ENCODE measurements at regions not wholly inside any gene's neighbourhood (a gene's known extent, or its start where the extent isn't known, plus 50 kb on each side); places are given as distances from the start of the nearest gene placed in this dataset.

DNA sequence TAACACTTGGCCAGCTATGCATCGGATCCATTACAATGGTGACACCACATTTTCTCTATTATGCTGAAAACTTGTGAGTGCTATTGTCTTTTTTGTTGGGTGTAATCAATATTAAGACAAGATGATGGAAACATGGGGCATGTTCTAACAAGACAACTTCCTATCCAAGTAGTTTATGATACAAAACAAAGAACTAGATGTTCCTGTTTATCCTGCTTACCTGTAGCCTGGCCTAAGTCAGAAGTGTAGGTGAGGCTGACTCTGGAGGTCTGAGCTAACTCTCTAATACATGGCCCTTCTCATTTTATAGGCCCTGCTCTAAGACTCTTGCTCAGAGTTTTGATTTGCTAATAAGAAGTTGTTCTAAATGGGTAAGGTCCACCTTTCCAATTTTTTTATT is 242.4 kb upstream of the STXBP5 start:
- Histone ChIP-seq H4K20me1 (ENCODE audit: control insufficient read depth, extremely low read depth, insufficient read depth, low read length) (no peaks in the 10 kb centered on the region), H2AFZ (ENCODE audit: low read length) (no peak overlapping the region)
- TF ChIP-seq EZH2 (IDR thresholded peaks at IDR 0.05; ENCODE audit: low read length, missing control alignments): no peak
- TF ChIP-seq, protein P1, sequence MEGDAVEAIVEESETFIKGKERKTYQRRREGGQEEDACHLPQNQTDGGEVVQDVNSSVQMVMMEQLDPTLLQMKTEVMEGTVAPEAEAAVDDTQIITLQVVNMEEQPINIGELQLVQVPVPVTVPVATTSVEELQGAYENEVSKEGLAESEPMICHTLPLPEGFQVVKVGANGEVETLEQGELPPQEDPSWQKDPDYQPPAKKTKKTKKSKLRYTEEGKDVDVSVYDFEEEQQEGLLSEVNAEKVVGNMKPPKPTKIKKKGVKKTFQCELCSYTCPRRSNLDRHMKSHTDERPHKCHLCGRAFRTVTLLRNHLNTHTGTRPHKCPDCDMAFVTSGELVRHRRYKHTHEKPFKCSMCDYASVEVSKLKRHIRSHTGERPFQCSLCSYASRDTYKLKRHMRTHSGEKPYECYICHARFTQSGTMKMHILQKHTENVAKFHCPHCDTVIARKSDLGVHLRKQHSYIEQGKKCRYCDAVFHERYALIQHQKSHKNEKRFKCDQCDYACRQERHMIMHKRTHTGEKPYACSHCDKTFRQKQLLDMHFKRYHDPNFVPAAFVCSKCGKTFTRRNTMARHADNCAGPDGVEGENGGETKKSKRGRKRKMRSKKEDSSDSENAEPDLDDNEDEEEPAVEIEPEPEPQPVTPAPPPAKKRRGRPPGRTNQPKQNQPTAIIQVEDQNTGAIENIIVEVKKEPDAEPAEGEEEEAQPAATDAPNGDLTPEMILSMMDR (conservative IDR thresholded peaks at IDR 0.05 in 1 of 2, IDR thresholded peaks at IDR 0.05 in 1 of 2; ENCODE audit: low read depth in 1 of 2, low read length in 2 of 2): no peak

GRCh38 chr6:146962329-146962728 is 241.9 kb upstream of the STXBP5 start:
- Histone ChIP-seq H3K4me2 (ENCODE audit: extremely low read depth, insufficient read depth, low read length) (no peak overlapping the region), H3K4me3 (replicated peaks in 1 of 4; ENCODE audit: control extremely low read depth in 1 of 4, insufficient read depth in 1 of 4, low read depth in 3 of 4, low read length in 4 of 4) (no peak overlapping the region), H3K9me3 (ENCODE audit: control insufficient read depth, insufficient read depth, low read depth, low read length) (no peaks in the 10 kb centered on the region), H3K27ac (ENCODE audit: insufficient read depth, low read length) (no peak overlapping the region), H4K20me1 (ENCODE audit: control insufficient read depth, extremely low read depth, insufficient read depth, low read length) (no peaks in the 10 kb centered on the region), H3K79me2 (ENCODE audit: control insufficient read depth, insufficient read depth, low read length) (no peaks in the 10 kb centered on the region), H3K27me3 (ENCODE audit: control insufficient read depth, insufficient read depth, low read length) (no peaks in the 10 kb centered on the region), H3K4me1 (ENCODE audit: control insufficient read depth, extremely low read depth, insufficient read depth, low read length) (no peaks in the 10 kb centered on the region), H3K36me3 (ENCODE audit: control insufficient read depth, insufficient read depth, low read length) (no peaks in the 10 kb centered on the region), H2AFZ (ENCODE audit: low read length) (no peak overlapping the region), H3K9ac (ENCODE audit: insufficient read depth, low read length) (no peak overlapping the region)
- TF ChIP-seq EZH2 (IDR thresholded peaks at IDR 0.05; ENCODE audit: low read length, missing control alignments): no peak
- TF ChIP-seq, protein P1 (conservative IDR thresholded peaks at IDR 0.05 in 1 of 2, IDR thresholded peaks at IDR 0.05 in 1 of 2; ENCODE audit: low read depth in 1 of 2, low read length in 2 of 2): no peak
- DNase-seq (ENCODE audit: low read depth in 2 of 2): peak in 1 of 2 donors; percentile 36

More for the DNA sequence above, 242.4 kb upstream of the STXBP5 start:
- H3K36me3 ChIP-seq (ENCODE audit: control insufficient read depth, insufficient read depth, low read length): no peaks in the 10 kb centered on the region
- H3K4me2 ChIP-seq (ENCODE audit: extremely low read depth, insufficient read depth, low read length): no peak overlapping the region
- H3K9ac ChIP-seq (ENCODE audit: insufficient read depth, low read length): no peak overlapping the region
- no peaks in the 10 kb centered on the region for H3K9me3 ChIP-seq (ENCODE audit: control insufficient read depth, insufficient read depth, low read depth, low read length)
- H3K4me3 ChIP-seq (replicated peaks in 1 of 4; ENCODE audit: control extremely low read depth in 1 of 4, insufficient read depth in 1 of 4, low read depth in 3 of 4, low read length in 4 of 4): no peak overlapping the region
- H3K27ac ChIP-seq (ENCODE audit: insufficient read depth, low read length): no peak overlapping the region
- DNase-seq (ENCODE audit: low read depth in 2 of 2): no peak
- H3K79me2 ChIP-seq (ENCODE audit: control insufficient read depth, insufficient read depth, low read length): no peaks in the 10 kb centered on the region
- no peaks in the 10 kb centered on the region for H3K27me3 ChIP-seq (ENCODE audit: control insufficient read depth, insufficient read depth, low read length)
- no peaks in the 10 kb centered on the region for H3K4me1 ChIP-seq (ENCODE audit: control insufficient read depth, extremely low read depth, insufficient read depth, low read length)

DNA sequence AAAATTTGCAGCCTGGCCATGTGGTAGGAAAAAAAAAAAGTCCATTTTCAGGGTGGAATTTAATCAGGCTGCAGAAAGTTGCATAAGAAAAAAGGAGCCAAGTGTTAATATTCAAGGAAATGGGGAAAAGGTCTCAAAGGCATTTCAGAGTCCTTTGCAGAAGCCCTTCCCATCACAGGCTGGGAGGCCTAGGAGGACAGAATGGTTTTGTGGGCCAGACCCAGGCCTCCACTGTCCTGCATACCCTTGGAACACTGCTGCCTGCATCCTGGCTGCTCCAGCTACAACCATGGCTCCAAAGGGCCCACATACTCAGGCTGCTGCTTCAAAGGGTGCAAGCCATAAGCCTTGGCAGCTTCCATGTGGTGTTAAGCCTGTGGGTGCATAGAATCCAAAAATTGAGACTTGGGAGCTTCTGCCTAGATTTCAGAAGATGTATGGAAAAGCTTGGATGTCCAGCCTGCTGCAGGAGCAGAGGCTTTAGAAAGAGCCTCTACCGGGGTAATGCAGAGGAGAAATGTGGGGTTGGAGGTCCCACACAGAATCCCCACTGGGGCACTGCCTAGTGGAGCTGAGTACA is 239.0 kb upstream of the STXBP5 start:
- Histone ChIP-seq H3K36me3 (ENCODE audit: control insufficient read depth, insufficient read depth, low read length) (no peaks in the 10 kb centered on the region), H3K4me3 (replicated peaks in 1 of 4; ENCODE audit: control extremely low read depth in 1 of 4, insufficient read depth in 1 of 4, low read depth in 3 of 4, low read length in 4 of 4) (no peak overlapping the region), H2AFZ (ENCODE audit: low read length) (no peak overlapping the region), H3K27me3 (ENCODE audit: control insufficient read depth, insufficient read depth, low read length) (no peaks in the 10 kb centered on the region), H3K4me2 (ENCODE audit: extremely low read depth, insufficient read depth, low read length) (no peak overlapping the region), H3K4me1 (ENCODE audit: control insufficient read depth, extremely low read depth, insufficient read depth, low read length) (peaks cover 3% of the 10 kb centered on the region), H3K79me2 (ENCODE audit: control insufficient read depth, insufficient read depth, low read length) (no peaks in the 10 kb centered on the region), H3K27ac (ENCODE audit: insufficient read depth, low read length) (no peak overlapping the region), H3K9me3 (ENCODE audit: control insufficient read depth, insufficient read depth, low read depth, low read length) (no peaks in the 10 kb centered on the region), H4K20me1 (ENCODE audit: control insufficient read depth, extremely low read depth, insufficient read depth, low read length) (no peaks in the 10 kb centered on the region), H3K9ac (ENCODE audit: insufficient read depth, low read length) (no peak overlapping the region)
- no peak for DNase-seq (ENCODE audit: low read depth in 2 of 2)
- TF ChIP-seq EZH2 (IDR thresholded peaks at IDR 0.05; ENCODE audit: low read length, missing control alignments): no peak
- TF ChIP-seq, protein P1 (conservative IDR thresholded peaks at IDR 0.05 in 1 of 2, IDR thresholded peaks at IDR 0.05 in 1 of 2; ENCODE audit: low read depth in 1 of 2, low read length in 2 of 2): no peak
